H1 (cell line): ENCODE measurements at regions not wholly inside any gene's neighbourhood (a gene's known extent, or its start where the extent isn't known, plus 50 kb on each side); places are given as distances from the start of the nearest gene placed in this dataset.

Experiments
- BRCA1 ChIP-seq: IDR thresholded peaks from 2 replicates; pipeline ENCODE4 v1.6.1; 2012; ENCODE audit warnings: low read depth, low read length, improper control_type of control experiment
- CBX5 ChIP-seq: fragments of 300-800, 300-1000 bp; sonication (generic); IDR thresholded peaks from 2 replicates; pipeline ENCODE4 v1.7.1; 2016; ENCODE audit warnings: antibody characterized with exemption, low read length, low read depth
- CTBP2 ChIP-seq: IDR thresholded peaks from 2 replicates; pipeline ENCODE4 v1.7.0; 2011; ENCODE audit warnings: borderline replicate concordance, mild to moderate bottlenecking, moderate library complexity, mixed read lengths, low read length; ENCODE audit not compliant: insufficient read depth, insufficient read length
- EGR1 ChIP-seq: IDR thresholded peaks from 2 replicates; pipeline ENCODE4 v1.6.1; 2011; ENCODE audit warnings: low read depth, low read length, borderline replicate concordance
- EZH2 ChIP-seq: fragments of 200-600 bp; sonication (generic); IDR thresholded peaks from 2 replicates; pipeline ENCODE4 v1.7.1; 2012; ENCODE audit warnings: low read depth, mild to moderate bottlenecking, moderate library complexity, low read length, inconsistent platforms; ENCODE audit not compliant: severe bottlenecking
- MAFK ChIP-seq: IDR thresholded peaks from 2 replicates; pipeline ENCODE4 v1.6.1; 2012; ENCODE audit warnings: low read depth, mild to moderate bottlenecking, improper control_type of control experiment, low read length
- NRF1 ChIP-seq: IDR thresholded peaks from 2 replicates; pipeline ENCODE4 v1.6.1; 2011; ENCODE audit warnings: mild to moderate bottlenecking, low read depth, low read length, improper control_type of control experiment
- POLR2A ChIP-seq, 2 experiments: IDR thresholded peaks; 1 replicate in 1 of 2; 2 replicates in 1 of 2; pipeline ENCODE4 v1.6.1; 2011; ENCODE audit warnings: low read depth in 2 of 2, low read length in 2 of 2, mild to moderate bottlenecking in 2 of 2; ENCODE audit errors: control extremely low read depth in 1 of 2
- RAD21 ChIP-seq, 2 experiments: IDR thresholded peaks in 1 of 2; conservative IDR thresholded peaks in 1 of 2; 2 replicates each; pipeline ENCODE4 v1.6.1; 2011; ENCODE audit warnings: low read depth in 2 of 2, low read length in 2 of 2, improper control_type of control experiment in 1 of 2, inconsistent platforms in 1 of 2, mild to moderate bottlenecking in 1 of 2, moderate library complexity in 1 of 2
- TEAD4 ChIP-seq: IDR thresholded peaks from 2 replicates; pipeline ENCODE4 v1.6.1; 2012; ENCODE audit warnings: low read depth, low read length, inconsistent platforms, mixed read lengths
- TF ChIP-seq, protein P1 (sequence below): fragments of 300-600 bp; sonication (generic); IDR thresholded peaks from 2 replicates; pipeline ENCODE4 v1.7.1; 2012; ENCODE audit warnings: low read length, moderate library complexity, mild to moderate bottlenecking, inconsistent platforms; ENCODE audit not compliant: insufficient replicate concordance

DNA sequence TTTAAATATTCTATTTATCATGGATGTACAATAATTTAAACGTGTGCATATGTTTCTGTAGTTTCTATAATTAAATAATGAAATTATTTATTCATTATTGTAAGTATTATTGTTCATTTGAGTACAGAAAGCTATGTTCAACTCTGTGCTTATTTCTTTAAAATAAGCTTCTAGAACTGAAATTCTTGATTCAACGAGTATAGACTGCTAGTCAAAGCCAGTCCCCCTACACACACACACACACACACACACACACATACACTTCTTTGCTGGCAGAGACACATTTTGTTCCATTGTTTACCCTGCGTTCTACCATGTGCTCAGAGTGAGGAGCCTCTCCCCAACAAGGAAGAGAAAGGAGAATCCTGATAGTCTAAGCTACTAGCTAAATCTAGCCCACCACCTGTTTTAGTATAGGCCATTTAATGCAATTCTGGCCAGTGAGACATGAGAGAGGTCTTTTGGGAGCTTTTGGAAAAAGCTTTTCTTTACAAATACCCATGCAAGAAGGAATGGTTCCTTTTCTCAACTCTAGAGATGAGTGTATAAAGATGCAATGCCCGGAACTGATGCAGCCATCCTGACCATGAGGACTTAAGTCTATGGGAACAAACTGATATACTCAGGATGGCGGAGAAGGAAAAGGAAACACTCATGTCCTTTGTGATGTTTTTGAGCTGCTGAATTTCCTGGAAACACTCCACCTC lies 161.4 kb downstream of the NDUFA12 start (continued):
- TF ChIP-seq, protein P1, sequence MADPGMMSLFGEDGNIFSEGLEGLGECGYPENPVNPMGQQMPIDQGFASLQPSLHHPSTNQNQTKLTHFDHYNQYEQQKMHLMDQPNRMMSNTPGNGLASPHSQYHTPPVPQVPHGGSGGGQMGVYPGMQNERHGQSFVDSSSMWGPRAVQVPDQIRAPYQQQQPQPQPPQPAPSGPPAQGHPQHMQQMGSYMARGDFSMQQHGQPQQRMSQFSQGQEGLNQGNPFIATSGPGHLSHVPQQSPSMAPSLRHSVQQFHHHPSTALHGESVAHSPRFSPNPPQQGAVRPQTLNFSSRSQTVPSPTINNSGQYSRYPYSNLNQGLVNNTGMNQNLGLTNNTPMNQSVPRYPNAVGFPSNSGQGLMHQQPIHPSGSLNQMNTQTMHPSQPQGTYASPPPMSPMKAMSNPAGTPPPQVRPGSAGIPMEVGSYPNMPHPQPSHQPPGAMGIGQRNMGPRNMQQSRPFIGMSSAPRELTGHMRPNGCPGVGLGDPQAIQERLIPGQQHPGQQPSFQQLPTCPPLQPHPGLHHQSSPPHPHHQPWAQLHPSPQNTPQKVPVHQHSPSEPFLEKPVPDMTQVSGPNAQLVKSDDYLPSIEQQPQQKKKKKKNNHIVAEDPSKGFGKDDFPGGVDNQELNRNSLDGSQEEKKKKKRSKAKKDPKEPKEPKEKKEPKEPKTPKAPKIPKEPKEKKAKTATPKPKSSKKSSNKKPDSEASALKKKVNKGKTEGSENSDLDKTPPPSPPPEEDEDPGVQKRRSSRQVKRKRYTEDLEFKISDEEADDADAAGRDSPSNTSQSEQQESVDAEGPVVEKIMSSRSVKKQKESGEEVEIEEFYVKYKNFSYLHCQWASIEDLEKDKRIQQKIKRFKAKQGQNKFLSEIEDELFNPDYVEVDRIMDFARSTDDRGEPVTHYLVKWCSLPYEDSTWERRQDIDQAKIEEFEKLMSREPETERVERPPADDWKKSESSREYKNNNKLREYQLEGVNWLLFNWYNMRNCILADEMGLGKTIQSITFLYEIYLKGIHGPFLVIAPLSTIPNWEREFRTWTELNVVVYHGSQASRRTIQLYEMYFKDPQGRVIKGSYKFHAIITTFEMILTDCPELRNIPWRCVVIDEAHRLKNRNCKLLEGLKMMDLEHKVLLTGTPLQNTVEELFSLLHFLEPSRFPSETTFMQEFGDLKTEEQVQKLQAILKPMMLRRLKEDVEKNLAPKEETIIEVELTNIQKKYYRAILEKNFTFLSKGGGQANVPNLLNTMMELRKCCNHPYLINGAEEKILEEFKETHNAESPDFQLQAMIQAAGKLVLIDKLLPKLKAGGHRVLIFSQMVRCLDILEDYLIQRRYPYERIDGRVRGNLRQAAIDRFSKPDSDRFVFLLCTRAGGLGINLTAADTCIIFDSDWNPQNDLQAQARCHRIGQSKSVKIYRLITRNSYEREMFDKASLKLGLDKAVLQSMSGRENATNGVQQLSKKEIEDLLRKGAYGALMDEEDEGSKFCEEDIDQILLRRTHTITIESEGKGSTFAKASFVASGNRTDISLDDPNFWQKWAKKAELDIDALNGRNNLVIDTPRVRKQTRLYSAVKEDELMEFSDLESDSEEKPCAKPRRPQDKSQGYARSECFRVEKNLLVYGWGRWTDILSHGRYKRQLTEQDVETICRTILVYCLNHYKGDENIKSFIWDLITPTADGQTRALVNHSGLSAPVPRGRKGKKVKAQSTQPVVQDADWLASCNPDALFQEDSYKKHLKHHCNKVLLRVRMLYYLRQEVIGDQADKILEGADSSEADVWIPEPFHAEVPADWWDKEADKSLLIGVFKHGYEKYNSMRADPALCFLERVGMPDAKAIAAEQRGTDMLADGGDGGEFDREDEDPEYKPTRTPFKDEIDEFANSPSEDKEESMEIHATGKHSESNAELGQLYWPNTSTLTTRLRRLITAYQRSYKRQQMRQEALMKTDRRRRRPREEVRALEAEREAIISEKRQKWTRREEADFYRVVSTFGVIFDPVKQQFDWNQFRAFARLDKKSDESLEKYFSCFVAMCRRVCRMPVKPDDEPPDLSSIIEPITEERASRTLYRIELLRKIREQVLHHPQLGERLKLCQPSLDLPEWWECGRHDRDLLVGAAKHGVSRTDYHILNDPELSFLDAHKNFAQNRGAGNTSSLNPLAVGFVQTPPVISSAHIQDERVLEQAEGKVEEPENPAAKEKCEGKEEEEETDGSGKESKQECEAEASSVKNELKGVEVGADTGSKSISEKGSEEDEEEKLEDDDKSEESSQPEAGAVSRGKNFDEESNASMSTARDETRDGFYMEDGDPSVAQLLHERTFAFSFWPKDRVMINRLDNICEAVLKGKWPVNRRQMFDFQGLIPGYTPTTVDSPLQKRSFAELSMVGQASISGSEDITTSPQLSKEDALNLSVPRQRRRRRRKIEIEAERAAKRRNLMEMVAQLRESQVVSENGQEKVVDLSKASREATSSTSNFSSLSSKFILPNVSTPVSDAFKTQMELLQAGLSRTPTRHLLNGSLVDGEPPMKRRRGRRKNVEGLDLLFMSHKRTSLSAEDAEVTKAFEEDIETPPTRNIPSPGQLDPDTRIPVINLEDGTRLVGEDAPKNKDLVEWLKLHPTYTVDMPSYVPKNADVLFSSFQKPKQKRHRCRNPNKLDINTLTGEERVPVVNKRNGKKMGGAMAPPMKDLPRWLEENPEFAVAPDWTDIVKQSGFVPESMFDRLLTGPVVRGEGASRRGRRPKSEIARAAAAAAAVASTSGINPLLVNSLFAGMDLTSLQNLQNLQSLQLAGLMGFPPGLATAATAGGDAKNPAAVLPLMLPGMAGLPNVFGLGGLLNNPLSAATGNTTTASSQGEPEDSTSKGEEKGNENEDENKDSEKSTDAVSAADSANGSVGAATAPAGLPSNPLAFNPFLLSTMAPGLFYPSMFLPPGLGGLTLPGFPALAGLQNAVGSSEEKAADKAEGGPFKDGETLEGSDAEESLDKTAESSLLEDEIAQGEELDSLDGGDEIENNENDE = no peak
- no peak for TF ChIP-seq CBX5
- no peak for TF ChIP-seq EZH2
- no peak for TF ChIP-seq CTBP2
- no peak for TF ChIP-seq MAFK
- TF ChIP-seq POLR2A (IDR thresholded peaks at IDR 0.05; ENCODE audit: control extremely low read depth in 1 of 2, low read depth in 2 of 2, low read length in 2 of 2) = no peak
- no peak for TF ChIP-seq TEAD4
- TF ChIP-seq RAD21 (IDR thresholded peaks at IDR 0.05 in 1 of 2, conservative IDR thresholded peaks at IDR 0.05 in 1 of 2; ENCODE audit: low read depth in 2 of 2, low read length in 2 of 2) = no peak
- no peak for TF ChIP-seq NRF1
- TF ChIP-seq EGR1 = no peak
- no peak for TF ChIP-seq BRCA1
